Activated CD4-positive, alpha-beta T cell treated with anti-CD3 and anti-CD28 coated beads for 36 hours (primary cell): ENCODE measurements at regions not wholly inside any gene's neighbourhood (a gene's known extent, or its start where the extent isn't known, plus 50 kb on each side); places are given as distances from the start of the nearest gene placed in this dataset.
A peak's percentile ranks its signal among the peaks of the same experiment; 100 is the strongest.

Experiments used
- ATAC-seq: fragments of 200-7000 bp; cut with Tn5 transposase; one replicate; pipeline ENCODE4 v1.10.0; 2021; ENCODE audit warnings: mild to moderate bottlenecking, moderate library complexity
- CTCF ChIA-PET: fragments of 350-600 bp; sonication (Branson Sonifier 250); formaldehyde crosslinking; loops from one replicate; lab custom pipeline; 2021; ENCODE audit warnings: antibody characterized with exemption; lab: Charles Lee
- POLR2A ChIA-PET: fragments of 350-600 bp; sonication (Branson Sonifier 250); formaldehyde crosslinking; loops from one replicate; lab custom pipeline; 2021; ENCODE audit warnings: antibody characterized with exemption, inconsistent platforms; lab: Charles Lee
- DNase-seq: peaks from one replicate; pipeline ENCODE4 v3.0.0-alpha.2; 2020
- H3K27ac Mint-ChIP-seq: one replicate; pipeline ENCODE4 v1.8.0; 2021; ENCODE audit warnings: mixed read lengths
- H3K27me3 Mint-ChIP-seq: one replicate; pipeline ENCODE4 v1.8.0; 2021; ENCODE audit warnings: mixed read lengths
- H3K36me3 Mint-ChIP-seq: one replicate; pipeline ENCODE4 v1.8.0; 2021; ENCODE audit warnings: low read depth, mixed read lengths
- H3K4me1 Mint-ChIP-seq: one replicate; pipeline ENCODE4 v1.8.0; 2021; ENCODE audit warnings: mixed read lengths
- H3K4me3 Mint-ChIP-seq: one replicate; pipeline ENCODE4 v1.8.0; 2021; ENCODE audit warnings: mild to moderate bottlenecking, moderate library complexity, mixed read lengths
- H3K9me3 Mint-ChIP-seq: one replicate; pipeline ENCODE4 v1.8.0; 2021; ENCODE audit warnings: low read depth, mixed read lengths
- intact Hi-C, 2 experiments: fragments of 100-400 bp; cut with DNase I in 1 of 2; cut with micrococcal nuclease in 1 of 2; formaldehyde crosslinking; loops; one replicate each; pipeline versions ENCODE4 v1.14.2 to v1.15.1; 2022 to 2024; cut with DNase I, micrococcal nuclease

DNA sequence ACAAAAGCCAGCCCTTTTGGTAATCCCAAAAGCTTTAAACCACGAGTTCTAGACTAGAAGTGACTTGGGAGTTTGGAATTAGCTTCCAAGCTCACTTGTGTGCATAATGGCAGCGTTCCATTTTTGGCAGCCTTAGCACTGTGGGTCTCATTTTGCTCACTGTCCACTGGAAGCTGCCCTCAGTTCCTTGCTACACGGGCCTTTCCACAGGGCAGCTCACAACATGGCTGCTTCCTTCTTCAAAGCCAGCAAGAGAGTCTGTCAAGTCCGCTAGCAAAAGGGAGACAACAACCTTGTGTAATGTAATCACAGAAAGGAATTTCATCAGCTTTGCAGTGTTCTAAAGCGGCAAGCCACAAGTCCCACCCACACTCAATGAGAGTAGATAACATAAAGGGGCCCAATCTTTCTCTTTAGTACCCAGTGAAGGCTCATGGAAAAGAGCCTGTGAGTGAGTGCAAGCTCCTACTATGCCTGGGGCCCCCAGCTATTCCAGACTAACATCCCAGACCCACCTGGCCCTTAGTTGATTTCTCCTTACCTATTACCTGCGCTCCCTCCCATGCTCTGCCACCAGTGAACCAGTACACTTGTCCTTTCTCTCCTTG is 168.5 kb upstream of the FOXN2 start:
- intact Hi-C loops = loop anchor here in 1 of 2 experiments (2.0 kb wide), 1 partner anchor 29 kb away; no protein-coding TSS in a partner anchor
- peak overlapping the region; percentile 89 for H3K27ac Mint-ChIP-seq
- ChIA-PET POLR2A (no interaction called here), CTCF (interaction anchor here (0.9 kb wide), 3 partner anchors 277 to 314 kb away, joined by 3 read pairs; no protein-coding TSS in a partner anchor)
- no peaks in the 10 kb centered on the region for H3K9me3 Mint-ChIP-seq
- H3K4me1 Mint-ChIP-seq = peaks cover 23% of the 10 kb centered on the region
- no peak overlapping the region for H3K4me3 Mint-ChIP-seq
- H3K36me3 Mint-ChIP-seq = peaks cover 2% of the 10 kb centered on the region
- peak; percentile 79 for ATAC-seq
- DNase-seq = peak; percentile 22
- H3K27me3 Mint-ChIP-seq = no peaks in the 10 kb centered on the region

GRCh38 chr2:48146552-48146951 is 167.9 kb upstream of the FOXN2 start:
- ChIA-PET CTCF (interaction anchor here (0.9 kb wide), 2 partner anchors 288 to 315 kb away, joined by 3 read pairs; no protein-coding TSS in a partner anchor), POLR2A (interaction anchor here (0.7 kb wide), 1 partner anchor 203 kb away, joined by 3 read pairs; no protein-coding TSS in a partner anchor)

GRCh38 chr2:48147719-48148118 is 166.8 kb upstream of the FOXN2 start:
- POLR2A ChIA-PET = no interaction called here
- intact Hi-C loops = no loop called here
- H3K4me1 Mint-ChIP-seq = peaks cover 23% of the 10 kb centered on the region
- H3K4me3 Mint-ChIP-seq = no peak overlapping the region
- no peak overlapping the region for H3K27ac Mint-ChIP-seq
- H3K9me3 Mint-ChIP-seq = no peaks in the 10 kb centered on the region
- peaks cover 2% of the 10 kb centered on the region for H3K36me3 Mint-ChIP-seq
- ATAC-seq (no peak), DNase-seq (no peak)
- CTCF ChIA-PET = no interaction called here
- no peaks in the 10 kb centered on the region for H3K27me3 Mint-ChIP-seq

More at GRCh38 chr2:48146552-48146951, 167.9 kb upstream of the FOXN2 start:
- DNase-seq (no peak), ATAC-seq (no peak)
- Mint-ChIP-seq H3K27ac (peak overlapping the region; percentile 57), H3K27me3 (no peaks in the 10 kb centered on the region), H3K36me3 (peaks cover 2% of the 10 kb centered on the region), H3K4me1 (peaks cover 23% of the 10 kb centered on the region), H3K9me3 (no peaks in the 10 kb centered on the region), H3K4me3 (no peak overlapping the region)
- intact Hi-C loops = no loop called here

GRCh38 chr2:48148841-48149430 is 165.5 kb upstream of the FOXN2 start:
- Mint-ChIP-seq H3K9me3 (no peaks in the 10 kb centered on the region), H3K4me3 (no peak overlapping the region), H3K27me3 (no peaks in the 10 kb centered on the region), H3K36me3 (peaks cover 2% of the 10 kb centered on the region), H3K4me1 (peaks cover 23% of the 10 kb centered on the region), H3K27ac (no peak overlapping the region)
- intact Hi-C loops = no loop called here
- ATAC-seq (no peak), DNase-seq (no peak)
- ChIA-PET POLR2A (no interaction called here), CTCF (no interaction called here)

GRCh38 chr2:48157150-48157549 is 157.3 kb upstream of the FOXN2 start:
- DNase-seq = no peak
- CTCF ChIA-PET = no interaction called here
- H3K27me3 Mint-ChIP-seq = peaks cover 4% of the 10 kb centered on the region

GRCh38 chr2:48161628-48162027 is 152.9 kb upstream of the FOXN2 start:
- no peak overlapping the region for H3K27ac Mint-ChIP-seq
- CTCF ChIA-PET = no interaction called here
- DNase-seq (no peak), ATAC-seq (no peak)
- intact Hi-C loops = no loop called here
- H3K27me3 Mint-ChIP-seq = peaks cover 4% of the 10 kb centered on the region
- peaks cover 6% of the 10 kb centered on the region for H3K36me3 Mint-ChIP-seq
- peaks cover 5% of the 10 kb centered on the region for H3K4me1 Mint-ChIP-seq
- H3K4me3 Mint-ChIP-seq = no peak overlapping the region
- POLR2A ChIA-PET = no interaction called here
- H3K9me3 Mint-ChIP-seq = peaks cover 11% of the 10 kb centered on the region

More at GRCh38 chr2:48157150-48157549, 157.3 kb upstream of the FOXN2 start:
- H3K4me3 Mint-ChIP-seq = no peak overlapping the region
- ATAC-seq = no peak
- intact Hi-C loops = no loop called here
- POLR2A ChIA-PET = no interaction called here
- H3K27ac Mint-ChIP-seq = no peak overlapping the region
- H3K9me3 Mint-ChIP-seq = peaks cover 14% of the 10 kb centered on the region
- peaks cover 5% of the 10 kb centered on the region for H3K4me1 Mint-ChIP-seq
- H3K36me3 Mint-ChIP-seq = peaks cover 6% of the 10 kb centered on the region

- ChIA-PET CTCF (no interaction called here), POLR2A (no interaction called here)
- Mint-ChIP-seq H3K27me3 (peaks cover 2% of the 10 kb centered on the region), H3K4me3 (no peak overlapping the region), H3K36me3 (peaks cover 4% of the 10 kb centered on the region), H3K27ac (no peak overlapping the region), H3K9me3 (peaks cover 8% of the 10 kb centered on the region), H3K4me1 (peaks cover 5% of the 10 kb centered on the region)
- intact Hi-C loops = no loop called here
- no peak for ATAC-seq
- no peak for DNase-seq
Measured at GRCh38 chr2:48162742-48163141, 151.7 kb upstream of the FOXN2 start.

GRCh38 chr2:48165070-48165753 is 149.3 kb upstream of the FOXN2 start:
- CTCF ChIA-PET = interaction anchor here (0.7 to 1.7 kb wide), 3 partner anchors 11 to 250 kb away, joined by 3 to 6 read pairs (median 3); no protein-coding TSS in a partner anchor
- Mint-ChIP-seq H3K9me3 (peaks cover 3% of the 10 kb centered on the region), H3K27me3 (no peaks in the 10 kb centered on the region), H3K27ac (no peak overlapping the region), H3K4me3 (no peak overlapping the region), H3K4me1 (peaks cover 5% of the 10 kb centered on the region), H3K36me3 (no peaks in the 10 kb centered on the region)
- no peak for ATAC-seq
- POLR2A ChIA-PET = no interaction called here
- intact Hi-C loops = no loop called here
- DNase-seq = no peak

DNA sequence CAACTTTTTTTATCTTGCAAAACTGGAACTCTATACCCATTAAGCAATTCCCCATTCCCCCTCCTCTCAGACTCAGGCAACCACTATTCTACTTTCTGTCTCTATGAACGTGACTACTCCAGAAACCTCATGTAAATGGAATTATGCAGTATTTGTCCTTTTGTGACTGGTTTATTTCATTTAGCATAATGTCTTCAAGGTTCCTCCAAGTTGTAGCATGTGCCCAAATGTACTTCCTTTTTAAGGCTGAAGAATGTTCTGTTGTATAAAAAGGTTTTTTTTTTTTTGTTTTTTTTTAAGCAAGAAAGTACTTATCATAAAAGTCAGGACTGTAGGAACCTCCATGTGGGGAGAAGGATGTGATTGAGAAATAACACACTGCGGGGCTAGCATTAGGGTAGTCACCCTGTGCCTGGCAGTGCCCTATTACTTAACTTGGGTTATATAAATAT is 145.3 kb upstream of the FOXN2 start:
- intact Hi-C loops = no loop called here
- H3K4me1 Mint-ChIP-seq = no peaks in the 10 kb centered on the region
- H3K36me3 Mint-ChIP-seq = no peaks in the 10 kb centered on the region
- peaks cover 3% of the 10 kb centered on the region for H3K9me3 Mint-ChIP-seq
- ChIA-PET CTCF (no interaction called here), POLR2A (no interaction called here)
- H3K27ac Mint-ChIP-seq = no peak overlapping the region
- no peak for DNase-seq
- no peaks in the 10 kb centered on the region for H3K27me3 Mint-ChIP-seq
- H3K4me3 Mint-ChIP-seq = no peak overlapping the region
- no peak for ATAC-seq

- Mint-ChIP-seq H3K9me3 (peaks cover 3% of the 10 kb centered on the region), H3K4me1 (no peaks in the 10 kb centered on the region), H3K36me3 (no peaks in the 10 kb centered on the region), H3K27me3 (no peaks in the 10 kb centered on the region), H3K4me3 (no peak overlapping the region), H3K27ac (no peak overlapping the region)
- CTCF ChIA-PET = interaction anchor here (0.9 kb wide), 1 partner anchor 63 kb away, joined by 3 read pairs; no protein-coding TSS in a partner anchor
- DNase-seq (no peak), ATAC-seq (no peak)
- POLR2A ChIA-PET = no interaction called here
- intact Hi-C loops = no loop called here
Measured at GRCh38 chr2:48170281-48170680, 144.2 kb upstream of the FOXN2 start.

DNA sequence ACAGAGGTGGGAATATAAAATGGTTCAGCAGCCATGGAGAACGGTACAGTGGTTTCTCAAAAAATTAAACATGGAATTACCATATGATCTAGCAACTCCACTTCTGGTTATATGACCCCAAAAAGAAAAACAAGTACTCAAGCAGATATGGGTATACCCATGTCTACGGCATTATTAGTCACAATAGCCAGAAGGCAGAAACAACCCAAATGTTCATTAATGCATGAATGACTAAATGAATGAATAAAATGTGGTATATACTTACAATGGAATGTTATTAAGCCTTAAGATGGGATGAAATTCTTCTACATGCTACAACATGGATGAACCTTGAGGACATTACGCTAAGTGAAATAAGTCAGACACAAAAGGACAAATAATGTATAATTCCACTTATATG is 141.3 kb upstream of the FOXN2 start:
- no peak for DNase-seq
- H3K4me1 Mint-ChIP-seq = no peaks in the 10 kb centered on the region
- H3K9me3 Mint-ChIP-seq = no peaks in the 10 kb centered on the region
- no peak overlapping the region for H3K27ac Mint-ChIP-seq
- intact Hi-C loops = no loop called here
- H3K36me3 Mint-ChIP-seq = no peaks in the 10 kb centered on the region
- POLR2A ChIA-PET = no interaction called here
- H3K27me3 Mint-ChIP-seq = no peaks in the 10 kb centered on the region
- H3K4me3 Mint-ChIP-seq = no peak overlapping the region
- CTCF ChIA-PET = no interaction called here
- ATAC-seq = no peak
